Immature natural killer cell (primary cell): ENCODE measurements at regions not wholly inside any gene's neighbourhood (a gene's known extent, or its start where the extent isn't known, plus 50 kb on each side); places are given as distances from the start of the nearest gene placed in this dataset.

Experiments used
- DNase-seq, 3 donors: peaks; one replicate each; pipeline ENCODE4 v3.0.0; 2022; ENCODE audit warnings: mixed read lengths in 1 of 3
- H3K27ac Mint-ChIP-seq, 6 donors: one replicate each; pipeline ENCODE4 v1.8.0; 2020; ENCODE audit warnings: mixed read lengths in 6 of 6, mild to moderate bottlenecking in 5 of 6, inconsistent platforms in 4 of 6, moderate library complexity in 3 of 6
- H3K27me3 Mint-ChIP-seq, 3 donors: one replicate each; pipeline ENCODE4 v1.8.0; 2020 to 2021; ENCODE audit warnings: low read depth in 3 of 3, mild to moderate bottlenecking in 3 of 3, mixed read lengths in 3 of 3, moderate library complexity in 3 of 3, inconsistent platforms in 1 of 3
- H3K36me3 Mint-ChIP-seq, 3 donors: one replicate each; pipeline ENCODE4 v1.8.0; 2020; ENCODE audit warnings: mixed read lengths in 3 of 3, inconsistent platforms in 2 of 3, mild to moderate bottlenecking in 2 of 3
- H3K4me1 Mint-ChIP-seq, 2 donors: one replicate each; pipeline ENCODE4 v1.8.0; 2020; ENCODE audit warnings: inconsistent platforms in 2 of 2, mild to moderate bottlenecking in 2 of 2, mixed read lengths in 2 of 2, moderate library complexity in 1 of 2
- H3K4me3 Mint-ChIP-seq, 5 donors: one replicate each; pipeline ENCODE4 v1.8.0; 2020; ENCODE audit warnings: mild to moderate bottlenecking in 5 of 5, mixed read lengths in 5 of 5, inconsistent platforms in 3 of 5, moderate library complexity in 3 of 5
- H3K9me3 Mint-ChIP-seq, 6 donors: one replicate each; pipeline ENCODE4 v1.8.0; 2020; ENCODE audit warnings: mild to moderate bottlenecking in 6 of 6, mixed read lengths in 6 of 6, inconsistent platforms in 4 of 6, moderate library complexity in 3 of 6

GRCh38 chr2:134173338-134174016 is 80.4 kb upstream of the MGAT5 start:
- H3K36me3 Mint-ChIP-seq, result no peaks in the 10 kb centered on the region
- H3K4me3 Mint-ChIP-seq, result peak overlapping the region; percentile 7 to 73 (median 67)
- peak; percentile 22 to 32 (median 28) for DNase-seq
- peaks cover 48 to 74% of the 10 kb centered on the region in 2 donors for H3K4me1 Mint-ChIP-seq
- H3K27me3 Mint-ChIP-seq, result peaks cover 0 to 2% (median 0%) of the 10 kb centered on the region in 3 donors
- no peaks in the 10 kb centered on the region for H3K9me3 Mint-ChIP-seq
- H3K27ac Mint-ChIP-seq, result peak overlapping the region; percentile 3 to 67 (median 56)

DNA sequence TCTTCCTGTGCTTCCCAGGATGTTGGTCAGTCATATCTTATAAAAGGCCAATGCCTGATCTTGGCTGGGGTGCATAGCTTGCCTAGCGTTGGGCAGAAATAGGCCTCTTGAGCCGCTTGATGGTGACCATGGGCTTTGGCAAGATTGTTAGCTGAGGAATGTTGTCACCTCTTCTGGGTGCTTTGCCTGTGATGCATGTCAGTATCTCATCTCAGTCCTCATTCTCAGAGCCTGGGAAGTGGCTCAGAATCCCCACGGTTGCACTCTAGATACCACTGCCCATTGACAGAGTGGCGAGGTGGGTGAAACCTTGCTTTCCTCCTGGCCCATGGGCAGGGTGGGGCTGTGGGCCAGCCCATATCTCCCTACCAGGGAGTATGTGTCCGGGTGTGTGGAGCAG is 79.2 kb upstream of the MGAT5 start:
- Mint-ChIP-seq H3K4me3 (no peak overlapping the region), H3K9me3 (no peaks in the 10 kb centered on the region), H3K27ac (peak overlapping the region in 1 of 6 donors; percentile 62), H3K4me1 (peaks cover 45 to 73% of the 10 kb centered on the region in 2 donors), H3K36me3 (no peaks in the 10 kb centered on the region), H3K27me3 (peaks cover 0 to 2% (median 0%) of the 10 kb centered on the region in 3 donors)
- DNase-seq, result no peak

DNA sequence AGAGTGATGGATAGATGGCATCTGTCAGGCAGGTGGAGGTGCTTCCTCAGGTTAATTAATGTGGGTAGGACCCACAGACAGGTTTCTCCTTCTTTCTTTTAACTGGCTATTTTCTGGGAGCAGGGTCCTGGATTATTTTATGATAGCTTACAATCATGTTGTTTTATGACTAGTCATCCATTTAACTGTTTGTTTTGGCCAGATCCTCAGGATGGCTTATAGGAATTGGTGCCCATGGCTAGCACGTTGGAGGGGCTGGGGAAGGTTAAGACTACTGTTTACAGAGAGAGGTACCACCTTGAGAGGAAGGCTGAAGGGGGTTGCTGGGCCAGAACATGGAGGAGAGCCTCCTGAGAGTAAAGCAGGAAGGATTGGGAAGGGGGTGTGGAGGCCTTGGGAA is 78.0 kb upstream of the MGAT5 start:
- H3K4me3 Mint-ChIP-seq, result no peak overlapping the region
- H3K27ac Mint-ChIP-seq, result peak overlapping the region in 1 of 6 donors; percentile 32
- peaks cover 50 to 77% of the 10 kb centered on the region in 2 donors for H3K4me1 Mint-ChIP-seq
- peaks cover 0 to 2% (median 0%) of the 10 kb centered on the region in 3 donors for H3K27me3 Mint-ChIP-seq
- no peaks in the 10 kb centered on the region for H3K9me3 Mint-ChIP-seq
- no peak for DNase-seq
- H3K36me3 Mint-ChIP-seq, result no peaks in the 10 kb centered on the region

- Mint-ChIP-seq H3K27ac (peak overlapping the region in 4 of 6 donors; percentile 8 to 68 (median 60)), H3K4me1 (peaks cover 66 to 86% of the 10 kb centered on the region in 2 donors), H3K4me3 (no peak overlapping the region), H3K27me3 (no peaks in the 10 kb centered on the region), H3K36me3 (no peaks in the 10 kb centered on the region), H3K9me3 (no peaks in the 10 kb centered on the region)
- no peak for DNase-seq
Observed at GRCh38 chr2:134177351-134177931, 76.4 kb upstream of the MGAT5 start.

- Mint-ChIP-seq H3K9me3 (no peaks in the 10 kb centered on the region), H3K27me3 (no peaks in the 10 kb centered on the region), H3K36me3 (no peaks in the 10 kb centered on the region), H3K4me3 (no peak overlapping the region), H3K27ac (peak overlapping the region in 5 of 6 donors; percentile 8 to 68 (median 33)), H3K4me1 (peaks cover 65 to 83% of the 10 kb centered on the region in 2 donors)
- no peak for DNase-seq
Observed at GRCh38 chr2:134178138-134178877, 75.6 kb upstream of the MGAT5 start.

DNA sequence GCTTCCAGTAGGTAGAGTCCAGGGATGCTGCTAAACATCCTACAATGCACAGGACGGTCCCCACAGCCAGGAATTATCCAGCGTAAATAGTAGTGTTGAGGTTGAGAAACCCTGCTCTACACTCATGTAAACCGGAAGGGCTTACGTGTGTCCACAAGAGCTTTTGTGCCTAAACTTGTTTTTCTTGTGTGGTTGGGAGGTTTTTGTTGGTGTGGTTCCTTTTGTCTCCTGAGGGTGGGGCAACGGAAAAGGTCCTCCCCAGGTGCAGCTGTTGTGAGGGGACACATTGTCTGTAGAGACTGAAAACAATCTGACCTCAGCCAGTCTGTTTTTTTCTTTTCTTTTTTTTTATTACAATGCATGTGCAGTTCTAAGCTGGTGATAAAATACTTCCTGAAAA is 72.7 kb upstream of the MGAT5 start:
- Mint-ChIP-seq H3K36me3 (peaks cover 0 to 4% (median 4%) of the 10 kb centered on the region in 3 donors), H3K9me3 (no peaks in the 10 kb centered on the region), H3K4me1 (peaks cover 58 to 83% of the 10 kb centered on the region in 2 donors), H3K27me3 (no peaks in the 10 kb centered on the region), H3K4me3 (peak overlapping the region; percentile 22 to 68 (median 58)), H3K27ac (peak overlapping the region; percentile 64 to 91 (median 86))
- DNase-seq, result peak; percentile 44 to 54 (median 51)

DNA sequence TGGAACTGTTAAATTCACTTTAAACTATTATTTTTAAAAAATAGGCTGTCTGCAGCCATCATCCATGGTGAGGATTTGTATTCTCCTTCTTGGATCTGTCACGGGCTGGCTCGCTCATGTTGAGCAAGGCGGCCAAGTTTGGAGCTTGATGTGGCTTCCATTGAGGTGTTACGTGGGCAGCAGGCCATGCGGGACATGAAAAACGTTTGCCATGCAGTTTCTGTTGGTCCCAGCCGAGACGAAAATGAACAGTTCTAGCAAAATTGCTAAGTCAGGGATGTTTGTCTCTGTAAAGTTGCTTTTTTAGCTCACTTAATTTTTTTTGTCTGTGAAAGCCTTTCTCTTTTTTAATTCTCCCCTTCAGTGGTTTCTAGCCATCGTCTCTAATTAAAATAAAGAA is 70.2 kb upstream of the MGAT5 start:
- DNase-seq, result no peak
- Mint-ChIP-seq H3K4me1 (peaks cover 56 to 94% of the 10 kb centered on the region in 2 donors), H3K9me3 (no peaks in the 10 kb centered on the region), H3K36me3 (peaks cover 0 to 9% (median 4%) of the 10 kb centered on the region in 3 donors), H3K27me3 (no peaks in the 10 kb centered on the region), H3K27ac (no peak overlapping the region), H3K4me3 (no peak overlapping the region)

DNA sequence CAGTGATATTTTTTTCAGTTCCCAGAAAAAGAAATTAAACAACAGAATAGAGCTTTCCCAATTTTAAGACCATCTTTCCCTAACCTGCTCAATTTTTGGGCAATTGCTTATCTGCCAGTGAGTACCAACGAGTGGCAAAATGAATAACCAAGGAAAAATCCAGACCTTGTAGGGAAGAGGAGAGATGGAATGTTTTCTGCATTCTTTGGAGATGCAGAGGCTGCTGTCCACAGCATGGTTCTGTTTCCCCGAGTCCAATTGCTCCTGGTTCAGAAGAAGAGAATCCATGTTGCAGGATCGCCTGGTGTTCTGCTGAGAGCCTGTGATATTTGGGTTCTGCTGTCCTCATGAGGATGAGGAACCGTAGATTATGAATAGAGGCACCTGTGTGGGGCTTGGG is 68.2 kb upstream of the MGAT5 start:
- no peaks in the 10 kb centered on the region for H3K9me3 Mint-ChIP-seq
- H3K27ac Mint-ChIP-seq, result no peak overlapping the region

GRCh38 chr2:134189009-134189720 is 64.7 kb upstream of the MGAT5 start:
- DNase-seq, result no peak
- peak overlapping the region in 1 of 6 donors; percentile 19 for H3K27ac Mint-ChIP-seq
- no peak overlapping the region for H3K4me3 Mint-ChIP-seq
- H3K4me1 Mint-ChIP-seq, result peaks cover 39 to 79% of the 10 kb centered on the region in 2 donors
- peaks cover 0 to 2% (median 0%) of the 10 kb centered on the region in 3 donors for H3K27me3 Mint-ChIP-seq
- H3K9me3 Mint-ChIP-seq, result peaks cover 0 to 5% (median 1%) of the 10 kb centered on the region in 6 donors
- H3K36me3 Mint-ChIP-seq, result peaks cover 8 to 13% (median 12%) of the 10 kb centered on the region in 3 donors

More for the DNA sequence above, 68.2 kb upstream of the MGAT5 start:
- Mint-ChIP-seq H3K36me3 (peaks cover 4 to 9% (median 8%) of the 10 kb centered on the region in 3 donors), H3K4me1 (peaks cover 60 to 93% of the 10 kb centered on the region in 2 donors), H3K27me3 (peaks cover 0 to 2% (median 0%) of the 10 kb centered on the region in 3 donors), H3K4me3 (no peak overlapping the region)
- no peak for DNase-seq

- Mint-ChIP-seq H3K36me3 (peaks cover 8 to 13% (median 8%) of the 10 kb centered on the region in 3 donors), H3K27me3 (peaks cover 0 to 2% (median 0%) of the 10 kb centered on the region in 3 donors), H3K27ac (peak overlapping the region in 5 of 6 donors; percentile 14 to 74 (median 54)), H3K4me3 (no peak overlapping the region), H3K9me3 (peaks cover 0 to 5% (median 1%) of the 10 kb centered on the region in 6 donors), H3K4me1 (peaks cover 35 to 79% of the 10 kb centered on the region in 2 donors)
- DNase-seq, result no peak
Observed at GRCh38 chr2:134190062-134190806, 63.6 kb upstream of the MGAT5 start.

DNA sequence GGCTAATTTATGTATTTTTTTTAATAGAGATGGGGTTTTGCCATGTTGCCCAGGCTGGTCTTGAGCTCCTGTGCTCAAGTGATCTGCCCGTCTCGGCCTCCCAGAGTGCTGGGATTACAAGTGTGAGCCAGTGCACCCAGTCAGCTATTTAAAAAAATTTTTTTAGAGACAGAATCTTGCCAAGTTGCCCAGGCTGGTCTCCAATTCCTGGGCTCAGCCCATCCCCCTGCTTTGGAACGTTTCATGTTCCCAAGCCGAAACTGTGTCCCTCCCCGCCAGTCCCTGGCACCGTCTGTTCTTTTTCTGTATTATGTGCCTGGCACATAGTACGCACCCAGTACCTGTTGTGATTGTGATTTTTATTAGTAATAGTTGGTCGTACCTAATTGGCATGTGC is 63.1 kb upstream of the MGAT5 start:
- peak overlapping the region in 2 of 6 donors; percentile 17 to 30 for H3K27ac Mint-ChIP-seq
- H3K4me1 Mint-ChIP-seq, result peaks cover 36 to 78% of the 10 kb centered on the region in 2 donors
- H3K4me3 Mint-ChIP-seq, result no peak overlapping the region

DNA sequence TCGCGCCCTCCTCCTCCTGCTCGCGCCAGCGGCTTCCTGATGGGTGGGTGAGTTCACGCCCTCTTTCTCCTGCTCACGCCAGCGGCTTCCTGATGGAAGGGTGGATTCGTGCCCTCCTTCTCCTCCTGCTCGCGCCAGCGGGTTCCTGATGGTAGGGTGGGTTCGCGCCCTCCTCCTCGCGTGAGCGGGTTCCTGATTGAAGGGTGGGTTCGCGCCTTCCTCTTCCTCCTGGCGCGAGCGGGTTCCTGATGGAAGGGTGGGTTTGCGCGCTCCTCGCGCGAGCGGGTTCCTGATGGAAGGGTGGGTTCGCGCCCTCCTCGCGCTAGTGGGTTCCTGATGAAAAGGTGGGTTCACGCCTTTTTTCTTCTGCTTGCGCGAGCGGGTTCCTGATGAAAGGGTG is 62.0 kb upstream of the MGAT5 start:
- no peak overlapping the region for H3K4me3 Mint-ChIP-seq
- peak overlapping the region in 3 of 6 donors; percentile 29 to 68 (median 45) for H3K27ac Mint-ChIP-seq
- H3K27me3 Mint-ChIP-seq, result peaks cover 0 to 2% (median 0%) of the 10 kb centered on the region in 3 donors
- peaks cover 0 to 5% (median 1%) of the 10 kb centered on the region in 6 donors for H3K9me3 Mint-ChIP-seq
- peaks cover 5 to 8% (median 8%) of the 10 kb centered on the region in 3 donors for H3K36me3 Mint-ChIP-seq
- peaks cover 33 to 75% of the 10 kb centered on the region in 2 donors for H3K4me1 Mint-ChIP-seq
- no peak for DNase-seq

More for the DNA sequence above, 63.1 kb upstream of the MGAT5 start:
- H3K36me3 Mint-ChIP-seq, result peaks cover 8 to 13% (median 8%) of the 10 kb centered on the region in 3 donors
- H3K27me3 Mint-ChIP-seq, result peaks cover 0 to 2% (median 0%) of the 10 kb centered on the region in 3 donors
- DNase-seq, result no peak
- peaks cover 0 to 5% (median 1%) of the 10 kb centered on the region in 6 donors for H3K9me3 Mint-ChIP-seq
